GM04503 (cell line): ENCODE measurements at regions not wholly inside any gene's neighbourhood (a gene's known extent, or its start where the extent isn't known, plus 50 kb on each side); places are given as distances from the start of the nearest gene placed in this dataset.
"Not testable (repeated sequence)": the region's sequence is repeated elsewhere in the genome, so short reads cannot be mapped to it uniquely, and the experiment has no call there.

Experiments
- DNase-seq: peaks from one replicate; pipeline ENCODE4 v3.0.0-alpha.2; 2012; ENCODE audit warnings: low read depth

DNA sequence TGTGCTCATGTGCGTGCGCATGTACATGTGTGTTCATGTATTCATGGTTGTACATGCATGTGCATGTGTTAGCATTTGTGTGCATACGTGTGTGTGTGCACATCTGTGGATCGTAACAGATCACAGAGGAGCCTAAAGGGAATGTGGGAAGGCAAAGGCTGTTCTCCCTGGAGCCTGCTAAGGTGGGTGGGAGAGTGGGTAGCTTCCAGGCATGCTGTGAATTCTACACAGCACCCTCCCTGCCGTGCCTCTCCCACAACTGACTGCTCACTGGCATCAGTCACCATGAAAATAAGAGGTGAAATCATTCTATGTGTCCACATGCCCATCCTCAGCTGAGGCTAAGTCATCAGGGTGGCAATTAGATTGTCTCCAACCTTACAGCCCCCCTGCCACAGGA is 600.9 kb downstream of the MID1IP1 start:
- no peak for DNase-seq

- DNase-seq, result no peak
Measured at GRCh38 chrX:39406799-39407198, 605.5 kb downstream of the MID1IP1 start.

GRCh38 chrX:39409246-39409917 is 608.1 kb downstream of the MID1IP1 start:
- DNase-seq, result no peak

DNA sequence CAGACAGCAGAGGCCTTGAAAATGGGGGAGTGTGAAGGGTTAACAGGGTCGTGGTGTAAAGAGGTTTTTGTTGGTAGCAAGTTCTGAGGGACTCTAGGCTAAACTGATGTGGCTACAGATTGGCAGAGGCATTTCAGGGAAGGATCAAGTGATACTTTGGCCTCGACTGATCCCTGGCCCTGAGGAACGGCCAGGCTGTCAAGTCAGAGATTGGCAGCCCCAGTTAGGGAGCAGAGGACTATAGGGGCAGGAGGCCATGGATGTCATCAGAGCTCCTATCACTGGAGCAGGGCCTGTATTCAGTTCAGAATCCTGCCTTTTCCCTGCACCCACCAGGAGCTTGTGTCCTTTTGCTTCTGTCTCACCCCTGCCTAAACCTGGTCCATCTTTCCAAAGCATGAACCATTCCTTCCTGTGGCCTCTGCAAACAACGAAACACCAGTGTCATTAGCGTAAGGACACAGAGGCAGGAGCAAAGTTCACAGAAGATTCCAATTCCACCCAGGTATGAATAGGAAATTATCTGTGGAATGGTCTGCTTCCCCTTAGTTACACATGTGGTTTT is 613.1 kb downstream of the MID1IP1 start:
- no peak for DNase-seq

DNA sequence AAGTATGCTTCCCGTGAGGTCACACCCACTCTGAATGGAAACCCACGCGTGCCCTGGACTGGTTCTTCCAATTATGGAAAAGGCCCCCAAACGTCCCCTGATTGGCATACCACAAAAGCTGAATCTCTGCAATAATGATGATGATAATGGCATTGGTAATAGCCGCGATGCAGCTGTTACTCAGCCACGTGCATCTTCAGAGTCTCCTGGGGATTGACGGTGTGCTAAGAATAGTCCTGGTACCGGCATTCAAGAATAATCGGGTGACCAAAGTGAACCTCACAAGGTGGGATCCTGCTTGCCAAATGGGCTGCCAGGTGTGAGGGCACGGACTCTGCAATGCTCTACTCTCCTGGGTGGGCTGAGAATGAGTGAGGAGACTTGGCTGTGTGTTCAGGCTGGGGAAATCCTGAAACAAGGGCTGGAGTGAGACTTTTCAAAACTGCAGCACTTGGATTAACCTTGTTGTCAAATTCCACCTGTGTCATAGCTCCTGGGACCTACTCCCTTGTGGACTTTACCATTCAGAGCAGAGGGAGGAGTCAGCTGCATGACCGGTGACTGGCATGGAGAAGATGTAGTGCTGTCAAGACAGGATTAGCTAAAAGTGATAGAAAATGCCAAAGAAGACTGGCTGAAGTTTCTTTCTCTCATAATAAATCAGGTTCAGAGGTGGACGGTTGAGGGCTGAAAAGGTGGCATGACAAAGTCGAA is 615.4 kb downstream of the MID1IP1 start:
- no peak for DNase-seq

- no peak for DNase-seq
Measured at GRCh38 chrX:39418254-39418704, 617.0 kb downstream of the MID1IP1 start.

DNA sequence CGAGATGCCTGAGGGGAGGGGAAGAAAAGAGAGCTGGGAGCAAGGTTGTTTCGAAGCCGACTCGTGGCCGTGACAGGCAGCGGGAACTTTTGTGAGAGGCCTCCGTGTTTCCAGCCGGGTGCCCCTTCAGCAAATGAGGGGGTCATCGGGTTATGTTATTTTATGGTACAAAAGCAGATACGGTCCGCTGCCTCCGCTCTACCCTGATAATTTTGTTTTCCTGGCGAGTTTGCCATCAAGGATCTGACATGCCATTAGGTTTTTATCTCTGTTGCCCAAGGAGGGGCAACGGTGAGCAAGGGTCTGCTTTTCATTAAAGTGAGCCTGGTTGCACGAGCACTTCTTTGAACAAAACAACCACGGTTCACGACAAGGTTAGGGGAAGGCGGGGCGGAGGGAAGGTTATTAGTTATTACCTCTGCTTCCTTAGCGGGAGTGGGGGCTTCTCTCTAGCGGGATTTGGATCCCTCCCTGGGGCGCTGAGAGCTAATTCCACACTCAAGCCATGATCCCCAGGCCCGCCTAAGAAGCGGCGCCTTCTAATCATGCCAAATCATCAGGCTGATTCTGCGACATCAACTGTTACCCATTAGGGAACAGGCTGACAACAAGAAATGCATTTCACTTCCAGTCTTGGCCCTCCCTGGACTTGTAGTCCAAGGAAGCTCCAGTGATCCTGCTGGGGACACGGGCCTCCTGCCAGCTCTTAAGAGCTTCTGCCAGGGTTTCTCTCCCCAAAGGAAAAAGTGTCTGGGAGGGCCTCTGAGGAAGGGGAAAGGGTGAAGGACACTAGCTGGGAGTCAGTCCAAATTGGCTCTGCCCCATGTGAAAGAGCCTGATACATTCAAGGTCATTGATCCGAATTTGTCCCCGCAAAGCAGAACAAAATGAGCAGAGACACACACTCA is 617.7 kb downstream of the MID1IP1 start:
- no peak for DNase-seq

DNA sequence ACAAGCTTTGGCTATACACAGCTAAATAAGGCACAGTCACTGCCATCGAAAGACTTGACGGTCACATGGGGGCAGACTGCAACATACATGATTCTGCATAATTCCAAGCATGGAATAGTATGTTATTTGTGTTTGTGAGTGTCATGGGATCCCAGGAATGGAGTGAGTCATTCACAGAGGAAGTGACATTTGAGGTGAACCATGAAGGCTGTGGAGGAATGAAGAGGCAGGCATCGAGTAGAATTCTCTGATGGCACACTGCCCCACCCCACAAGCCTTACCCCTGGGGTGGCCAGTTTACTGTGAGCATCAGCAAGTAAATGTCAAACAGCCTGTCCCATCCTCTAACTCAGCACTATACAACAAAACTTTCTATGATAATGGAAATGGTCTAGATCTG is 619.7 kb downstream of the MID1IP1 start:
- DNase-seq, result no peak

DNA sequence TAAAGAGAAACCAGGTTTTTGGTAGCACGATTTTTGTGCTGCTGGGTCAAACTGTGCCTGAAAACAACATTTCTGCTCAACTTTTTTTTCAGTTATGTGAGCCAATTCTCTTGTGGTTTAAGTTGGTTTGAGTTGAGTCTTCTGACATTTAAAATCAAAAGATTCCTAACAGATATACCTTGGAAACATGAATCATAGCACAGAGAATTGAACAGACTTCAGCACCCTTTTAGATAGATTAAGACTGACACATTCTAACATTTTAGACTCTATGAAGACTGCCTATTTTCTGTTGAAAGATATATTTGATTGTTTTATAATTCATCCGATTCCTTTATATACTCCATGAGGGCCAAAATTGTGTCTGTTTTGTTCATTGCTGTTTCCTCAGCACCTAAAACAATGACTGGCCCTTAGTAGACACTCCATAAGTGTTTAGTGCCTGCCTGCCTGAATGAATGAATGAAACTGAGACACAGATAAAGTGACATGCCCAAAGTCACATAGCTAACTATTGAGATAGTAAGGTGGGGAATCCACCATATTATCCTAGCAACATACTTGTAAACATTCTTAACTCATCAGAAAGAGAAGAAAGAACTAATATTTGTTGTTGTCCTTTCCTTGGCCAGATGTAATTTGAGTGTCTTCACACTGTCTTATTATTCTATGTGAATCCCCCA is 624.0 kb downstream of the MID1IP1 start:
- no peak for DNase-seq

DNA sequence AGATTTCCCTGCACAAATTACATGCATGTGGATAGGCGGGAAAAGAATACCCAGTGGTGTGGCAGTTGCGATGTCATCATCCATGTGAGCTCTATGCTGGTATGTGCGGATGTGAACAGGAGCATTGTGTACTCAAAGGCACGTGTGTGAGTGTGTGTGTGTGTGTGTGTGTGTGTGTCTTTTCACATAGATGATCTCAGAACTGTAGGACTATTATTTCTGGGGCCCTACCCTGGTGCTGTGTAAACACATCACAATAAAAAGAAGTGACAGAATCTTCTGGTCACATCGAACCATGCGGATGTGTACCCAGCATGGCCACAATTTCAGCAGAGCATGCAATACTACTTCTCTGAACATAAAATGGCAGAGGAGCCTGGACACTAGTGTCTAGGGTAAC is 624.8 kb downstream of the MID1IP1 start:
- DNase-seq, result no peak

DNA sequence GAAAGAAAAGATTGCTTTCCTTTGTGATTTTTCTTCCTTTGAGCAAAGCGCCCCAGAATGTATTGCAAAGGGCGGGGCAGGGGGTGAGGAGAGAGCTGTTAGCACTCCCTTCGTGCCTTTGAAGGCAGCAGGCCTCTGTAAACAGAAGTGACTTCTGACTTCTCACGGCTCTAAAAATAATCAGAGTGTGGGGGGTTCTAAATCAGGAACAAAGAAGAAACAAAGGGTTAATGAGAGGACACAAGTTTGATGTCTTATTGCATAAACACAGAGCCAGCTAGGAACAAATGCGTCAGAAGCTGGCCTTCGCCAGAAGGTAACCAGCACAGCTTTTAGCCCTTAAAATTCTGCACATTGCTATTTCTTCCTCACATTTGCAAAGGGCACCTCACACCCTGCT is 626.2 kb downstream of the MID1IP1 start:
- DNase-seq, result no peak

- DNase-seq, result no peak
Measured at GRCh38 chrX:39427906-39428305, 626.6 kb downstream of the MID1IP1 start.

DNA sequence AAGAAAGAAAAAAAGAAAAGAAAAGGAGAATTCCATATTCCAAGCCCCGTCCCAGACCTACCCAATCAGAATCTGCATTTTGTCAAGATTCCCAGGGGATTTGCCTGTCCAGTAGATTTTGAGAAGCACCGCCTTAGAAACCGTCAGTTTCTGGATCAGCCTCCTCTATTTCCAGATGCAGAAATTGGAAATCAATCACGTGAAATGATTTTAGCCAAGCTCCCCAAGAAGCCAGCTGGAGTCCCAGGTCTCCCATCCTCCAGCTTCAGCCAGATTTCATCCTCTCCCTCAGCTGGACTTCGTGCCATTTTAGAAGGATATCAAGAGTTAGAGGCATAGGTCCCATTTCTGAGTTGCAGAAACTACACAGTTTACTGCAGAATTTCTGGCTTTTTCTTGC is 629.3 kb downstream of the MID1IP1 start:
- DNase-seq, result no peak

GRCh38 chrX:39431893-39432292 is 630.6 kb downstream of the MID1IP1 start:
- no peak for DNase-seq

GRCh38 chrX:39434671-39435070 is 633.4 kb downstream of the MID1IP1 start:
- not testable (repeated sequence) for DNase-seq

DNA sequence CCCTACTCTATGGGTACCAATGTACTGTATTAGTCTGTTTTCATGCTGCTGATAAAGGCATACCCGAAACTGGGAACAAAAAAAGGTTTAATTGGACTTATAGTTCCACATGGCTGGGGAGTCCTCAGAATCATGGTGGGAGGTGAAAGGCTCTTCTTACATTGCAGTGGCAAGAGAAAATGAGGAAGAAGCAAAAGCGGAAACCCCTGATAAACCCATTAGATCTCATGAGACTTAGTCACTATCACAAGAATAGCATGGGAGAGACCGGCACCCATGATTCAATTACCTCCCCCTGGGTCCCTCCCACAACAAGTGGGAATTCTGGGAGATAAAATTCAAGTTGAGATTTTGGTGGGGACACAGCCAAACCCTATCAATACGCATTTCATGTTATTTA is 635.3 kb downstream of the MID1IP1 start:
- not testable (repeated sequence) for DNase-seq

DNA sequence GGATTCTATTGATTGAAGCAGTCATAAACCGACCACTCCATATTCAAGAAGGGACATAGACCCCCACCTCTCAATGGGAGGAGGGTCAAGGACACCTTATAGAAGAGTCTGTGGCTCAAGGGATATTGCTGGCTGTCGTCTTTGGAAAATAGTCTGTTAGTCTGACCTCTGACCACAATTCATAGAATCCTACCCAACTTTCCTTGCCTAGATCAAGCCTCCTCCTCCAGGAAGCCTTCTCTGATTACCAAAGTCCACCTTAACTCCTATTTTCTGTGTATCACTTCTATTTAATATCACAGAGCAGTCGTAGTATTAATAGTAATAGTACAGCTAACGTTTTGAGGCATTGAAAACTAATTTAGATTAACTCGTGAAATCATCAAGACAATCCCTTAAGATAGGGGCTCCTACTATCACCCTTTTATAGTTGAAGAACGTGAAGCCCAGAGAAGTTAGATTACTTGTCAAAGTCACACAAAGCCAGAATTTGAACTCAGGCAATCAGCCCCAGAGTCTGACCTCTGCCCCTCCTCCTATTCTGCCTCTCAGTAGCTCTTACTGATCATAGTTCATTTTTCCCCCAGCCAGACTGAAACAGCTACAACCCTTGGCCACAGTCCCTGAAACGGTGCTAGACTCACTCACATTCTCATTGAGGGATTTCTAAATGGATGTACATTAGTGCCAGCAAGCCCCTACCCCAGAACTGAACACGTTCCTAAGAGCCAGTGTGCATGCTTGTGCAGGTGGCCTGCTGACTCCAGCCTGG is 636.6 kb downstream of the MID1IP1 start:
- DNase-seq, result no peak

- no peak for DNase-seq
Measured at GRCh38 chrX:39438603-39439602, 637.6 kb downstream of the MID1IP1 start.

DNA sequence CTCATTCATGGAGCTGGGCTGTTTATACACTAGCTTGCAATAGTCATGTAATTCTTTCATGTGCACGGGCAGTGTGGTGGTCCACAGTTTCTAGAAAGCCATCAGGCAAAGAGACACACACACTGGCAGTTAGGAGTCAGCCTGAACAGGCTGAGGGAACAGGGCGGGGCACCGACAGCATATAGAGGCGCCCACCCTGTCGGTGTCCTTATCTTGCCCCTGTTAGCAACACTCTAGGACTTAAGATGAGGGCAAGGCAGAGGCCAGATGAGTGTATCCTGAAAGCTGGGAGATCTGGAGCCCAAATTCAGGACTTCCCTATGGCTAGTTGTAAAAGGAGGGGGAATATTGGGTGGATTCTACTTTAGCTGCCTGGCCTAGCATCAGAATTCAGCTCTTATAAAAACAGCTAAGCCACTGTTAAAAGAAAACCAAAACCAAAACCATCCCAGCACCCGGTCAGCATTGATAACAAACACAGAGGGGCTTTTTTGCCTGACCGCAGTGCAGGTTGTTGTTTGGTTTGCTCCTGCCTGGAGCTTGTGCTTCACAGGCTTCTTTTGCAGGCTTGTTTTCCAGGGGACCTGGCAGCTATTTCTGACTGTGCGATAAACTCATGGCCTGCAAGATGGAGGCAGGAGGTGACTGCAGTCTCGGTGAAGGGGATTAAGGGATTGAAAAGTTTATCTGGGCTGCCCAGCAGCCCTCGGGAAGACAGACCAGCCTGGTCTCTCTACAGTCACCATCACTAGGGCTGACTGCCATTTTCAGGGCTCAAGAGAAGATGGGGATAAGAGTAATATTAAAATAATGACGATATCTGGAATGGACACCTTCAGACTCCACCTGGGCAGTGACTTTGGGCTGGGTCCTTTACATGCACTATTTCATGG is 638.9 kb downstream of the MID1IP1 start:
- no peak for DNase-seq
